ENCODE measurements at regions not wholly inside any gene's neighbourhood (a gene's known extent, or its start where the extent isn't known, plus 50 kb on each side); places are given as distances from the start of the nearest gene placed in this dataset.

DNA sequence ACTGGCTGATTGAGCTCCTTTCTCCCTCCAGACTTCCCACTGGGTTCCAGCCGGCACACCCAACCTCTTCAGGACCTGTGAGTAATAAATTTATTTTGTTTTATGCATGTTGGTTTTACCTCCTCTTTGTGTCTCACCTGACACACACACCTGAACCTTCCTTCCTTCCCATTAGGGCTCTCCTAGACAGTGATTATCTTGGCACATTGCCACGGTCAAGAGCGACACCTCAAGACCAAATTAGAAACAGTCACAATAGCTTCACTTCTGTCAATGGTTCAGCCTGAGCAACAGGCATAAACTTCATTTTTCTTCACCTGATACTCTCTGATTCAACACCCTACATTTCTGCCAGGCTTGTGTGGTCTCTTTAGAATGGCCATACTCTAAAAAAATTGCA is 296.3 kb upstream of the SMARCA2 start:
- H3K9me3 Mint-ChIP-seq: peaks cover 0 to 3% (median 0%) of the 10 kb centered on the region in 7 donors
- TF ChIP-seq, protein P1, sequence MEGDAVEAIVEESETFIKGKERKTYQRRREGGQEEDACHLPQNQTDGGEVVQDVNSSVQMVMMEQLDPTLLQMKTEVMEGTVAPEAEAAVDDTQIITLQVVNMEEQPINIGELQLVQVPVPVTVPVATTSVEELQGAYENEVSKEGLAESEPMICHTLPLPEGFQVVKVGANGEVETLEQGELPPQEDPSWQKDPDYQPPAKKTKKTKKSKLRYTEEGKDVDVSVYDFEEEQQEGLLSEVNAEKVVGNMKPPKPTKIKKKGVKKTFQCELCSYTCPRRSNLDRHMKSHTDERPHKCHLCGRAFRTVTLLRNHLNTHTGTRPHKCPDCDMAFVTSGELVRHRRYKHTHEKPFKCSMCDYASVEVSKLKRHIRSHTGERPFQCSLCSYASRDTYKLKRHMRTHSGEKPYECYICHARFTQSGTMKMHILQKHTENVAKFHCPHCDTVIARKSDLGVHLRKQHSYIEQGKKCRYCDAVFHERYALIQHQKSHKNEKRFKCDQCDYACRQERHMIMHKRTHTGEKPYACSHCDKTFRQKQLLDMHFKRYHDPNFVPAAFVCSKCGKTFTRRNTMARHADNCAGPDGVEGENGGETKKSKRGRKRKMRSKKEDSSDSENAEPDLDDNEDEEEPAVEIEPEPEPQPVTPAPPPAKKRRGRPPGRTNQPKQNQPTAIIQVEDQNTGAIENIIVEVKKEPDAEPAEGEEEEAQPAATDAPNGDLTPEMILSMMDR (IDR thresholded peaks at IDR 0.05): no peak
- DNase-seq: no peak
- Histone ChIP-seq H4K20me1 (ENCODE audit: insufficient read depth, low read length) (no peaks in the 10 kb centered on the region), H3K9me3 (replicated peaks in 1 of 2; ENCODE audit: control insufficient read depth in 1 of 2, insufficient read depth in 1 of 2, low read length in 2 of 2) (no peaks in the 10 kb centered on the region), H3K4me1 (ENCODE audit: control insufficient read depth in 1 of 2, insufficient read depth in 2 of 2, low read length in 2 of 2) (no peaks in the 10 kb centered on the region), H3K4me3 (replicated peaks in 1 of 3; ENCODE audit: low read depth in 2 of 3, low read length in 3 of 3) (no peak overlapping the region), H3K27me3 (ENCODE audit: control insufficient read depth in 2 of 2, insufficient read depth in 2 of 2, low read length in 2 of 2) (no peaks in the 10 kb centered on the region), H2AFZ (ENCODE audit: insufficient read depth, low read depth, low read length, poor library complexity, severe bottlenecking) (no peak overlapping the region), H3K36me3 (replicated peaks in 1 of 2; ENCODE audit: control insufficient read depth in 1 of 2, insufficient read depth in 2 of 2, low read length in 2 of 2) (no peaks in the 10 kb centered on the region), H3K4me2 (replicated peaks; ENCODE audit: extremely low read depth, low read length, poor library complexity, severe bottlenecking) (no peak overlapping the region), H3K79me2 (ENCODE audit: insufficient read depth, low read length) (no peaks in the 10 kb centered on the region), H3K27ac (ENCODE audit: low read depth in 1 of 2, low read length in 2 of 2) (no peak overlapping the region), H3K9ac (ENCODE audit: insufficient read depth, low read length, poor library complexity, severe bottlenecking) (no peak overlapping the region)
- no peaks in the 10 kb centered on the region for H3K4me1 Mint-ChIP-seq
- H3K27ac Mint-ChIP-seq: no peak overlapping the region
- H3K27me3 Mint-ChIP-seq (ENCODE audit: low read depth in 3 of 3): no peaks in the 10 kb centered on the region
- H3K4me3 Mint-ChIP-seq: no peak overlapping the region
- WGBS (ENCODE audit: insufficient coverage): 86% methylated on average over 1 of the region's 3 CpGs
- intact Hi-C loops (cut with micrococcal nuclease): no loop called here
- H3K36me3 Mint-ChIP-seq: no peaks in the 10 kb centered on the region

DNA sequence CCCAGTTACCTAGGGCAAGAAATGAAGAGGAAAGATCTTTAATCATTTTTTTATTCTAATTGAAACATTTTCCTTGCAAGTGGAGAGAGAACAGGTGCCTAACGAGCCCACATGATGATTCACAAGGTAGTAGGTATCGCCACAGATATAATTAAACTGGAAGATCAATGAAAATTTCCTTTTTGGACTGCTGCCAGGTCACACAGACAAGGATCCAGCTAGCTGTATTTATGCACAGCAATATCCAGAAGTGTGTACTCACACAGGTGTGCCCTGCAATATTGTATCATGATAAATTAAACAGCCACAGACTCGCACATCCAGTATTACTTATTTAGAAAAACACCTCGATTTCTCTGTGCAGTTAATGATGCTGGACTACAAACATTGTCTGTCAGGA is 294.0 kb upstream of the SMARCA2 start:
- Mint-ChIP-seq H3K4me3 (no peak overlapping the region), H3K27me3 (ENCODE audit: low read depth in 3 of 3) (peaks cover 0 to 2% (median 0%) of the 10 kb centered on the region in 3 donors), H3K36me3 (no peaks in the 10 kb centered on the region), H3K9me3 (peaks cover 0 to 3% (median 0%) of the 10 kb centered on the region in 7 donors), H3K4me1 (no peaks in the 10 kb centered on the region), H3K27ac (no peak overlapping the region)
- no peaks in the 10 kb centered on the region for H3K36me3 ChIP-seq (replicated peaks in 1 of 2; ENCODE audit: control insufficient read depth in 1 of 2, insufficient read depth in 2 of 2, low read length in 2 of 2)
- DNase-seq: no peak
- WGBS (ENCODE audit: insufficient coverage): 80% methylated on average over 1 of the region's 4 CpGs
- H3K79me2 ChIP-seq (ENCODE audit: insufficient read depth, low read length): no peaks in the 10 kb centered on the region
- TF ChIP-seq, protein P1 (IDR thresholded peaks at IDR 0.05): no peak
- H2AFZ ChIP-seq (ENCODE audit: insufficient read depth, low read depth, low read length, poor library complexity, severe bottlenecking): no peak overlapping the region
- no peaks in the 10 kb centered on the region for H3K9me3 ChIP-seq (replicated peaks in 1 of 2; ENCODE audit: control insufficient read depth in 1 of 2, insufficient read depth in 1 of 2, low read length in 2 of 2)
- H3K4me2 ChIP-seq (replicated peaks; ENCODE audit: extremely low read depth, low read length, poor library complexity, severe bottlenecking): no peak overlapping the region
- H3K27ac ChIP-seq (ENCODE audit: low read depth in 1 of 2, low read length in 2 of 2): no peak overlapping the region
- no peak overlapping the region for H3K9ac ChIP-seq (ENCODE audit: insufficient read depth, low read length, poor library complexity, severe bottlenecking)
- H3K4me3 ChIP-seq (replicated peaks in 1 of 3; ENCODE audit: low read depth in 2 of 3, low read length in 3 of 3): no peak overlapping the region
- no peaks in the 10 kb centered on the region for H3K4me1 ChIP-seq (ENCODE audit: control insufficient read depth in 1 of 2, insufficient read depth in 2 of 2, low read length in 2 of 2)
- intact Hi-C loops (cut with micrococcal nuclease): no loop called here
- no peaks in the 10 kb centered on the region for H4K20me1 ChIP-seq (ENCODE audit: insufficient read depth, low read length)
- H3K27me3 ChIP-seq (ENCODE audit: control insufficient read depth in 2 of 2, insufficient read depth in 2 of 2, low read length in 2 of 2): no peaks in the 10 kb centered on the region

All from CD14-positive monocyte (primary cell).